ENCODE measurements at regions not wholly inside any gene's neighbourhood (a gene's known extent, or its start where the extent isn't known, plus 50 kb on each side); places are given as distances from the start of the nearest gene placed in this dataset.
"Not testable (repeated sequence)": the region's sequence is repeated elsewhere in the genome, so short reads cannot be mapped to it uniquely, and the experiment has no call there.

DNA sequence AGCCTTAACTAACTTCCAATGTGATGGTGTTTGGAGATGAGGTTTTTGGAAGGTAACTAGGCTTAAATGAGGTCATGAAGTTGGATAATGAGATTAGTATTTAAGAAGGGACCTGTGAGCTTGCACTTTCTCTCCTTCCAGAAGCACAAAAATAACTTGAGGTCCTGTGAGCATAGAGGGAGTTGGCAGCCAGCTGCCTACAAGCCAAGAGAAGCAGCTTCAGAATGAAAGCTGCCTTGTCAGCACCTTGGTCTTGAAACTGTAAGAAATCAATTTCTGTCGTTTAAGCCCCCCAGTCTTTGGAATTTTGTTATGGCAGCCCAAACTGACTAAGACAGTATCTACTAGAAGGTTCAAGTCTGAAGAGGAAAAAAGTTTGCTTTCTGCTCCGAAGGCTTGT lies 280.2 kb upstream of the GALNTL6 start:
- DNase-seq (ENCODE audit: low read depth in 2 of 2): no peak

DNA sequence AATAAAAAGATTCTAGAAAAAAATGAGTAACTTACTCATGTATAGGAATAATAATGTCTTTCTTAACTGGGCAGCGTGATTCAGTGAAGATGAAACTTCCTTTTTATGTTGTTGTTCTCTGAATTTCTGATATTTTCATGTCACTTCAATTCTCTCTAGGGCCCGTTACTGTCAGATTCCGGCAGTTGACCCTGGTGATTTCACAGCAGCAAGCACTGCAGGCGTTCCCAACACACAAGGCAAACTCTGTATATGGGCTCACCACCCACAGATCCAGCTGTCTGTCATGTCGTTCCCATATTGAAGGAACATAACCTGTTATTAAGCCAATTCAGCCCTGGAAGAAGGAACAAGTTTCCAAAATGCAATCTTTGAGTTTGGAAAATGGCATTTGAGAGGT lies 288.3 kb upstream of the GALNTL6 start:
- no peak for DNase-seq (ENCODE audit: low read depth in 2 of 2)

DNA sequence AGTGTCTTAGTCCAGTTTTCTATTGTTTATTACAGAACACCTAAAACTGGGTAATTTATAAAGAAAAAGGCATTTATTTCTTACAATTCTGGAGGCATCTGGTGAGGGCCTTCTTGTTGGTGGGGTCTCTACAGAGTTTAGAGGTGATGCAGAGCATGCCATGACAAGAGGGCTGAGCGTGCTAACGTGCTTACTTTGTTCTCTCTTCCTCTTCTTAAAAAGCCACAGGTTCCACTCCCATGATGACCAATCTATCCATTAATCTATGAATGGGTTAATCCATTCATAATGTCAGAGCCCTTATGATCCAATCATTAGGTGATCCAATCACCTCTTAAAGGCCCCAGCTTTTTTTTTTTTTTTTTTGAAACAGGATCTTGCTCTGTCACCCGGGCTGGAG lies 291.5 kb upstream of the GALNTL6 start:
- no peak for DNase-seq (ENCODE audit: low read depth in 2 of 2)

DNA sequence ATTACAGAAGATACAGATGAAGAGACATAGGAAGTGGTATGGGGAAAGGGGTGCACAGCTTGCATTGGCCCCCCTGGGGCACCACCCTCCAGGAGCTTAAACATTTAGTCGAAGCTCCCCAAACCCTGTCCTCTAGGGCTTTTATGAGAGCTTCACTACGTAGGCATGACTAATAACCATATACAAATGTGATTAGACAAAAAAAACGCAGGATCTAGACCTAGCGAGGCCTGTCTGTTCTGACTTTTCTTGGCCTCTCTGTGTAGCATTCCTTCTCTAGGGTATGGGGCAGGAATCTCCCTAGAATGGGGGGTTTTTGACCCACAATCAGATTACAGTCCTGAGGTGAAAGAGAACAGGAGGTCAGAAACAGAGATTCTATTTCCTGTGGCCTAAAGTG lies 293.7 kb upstream of the GALNTL6 start:
- no peak for DNase-seq (ENCODE audit: low read depth in 2 of 2)

DNA sequence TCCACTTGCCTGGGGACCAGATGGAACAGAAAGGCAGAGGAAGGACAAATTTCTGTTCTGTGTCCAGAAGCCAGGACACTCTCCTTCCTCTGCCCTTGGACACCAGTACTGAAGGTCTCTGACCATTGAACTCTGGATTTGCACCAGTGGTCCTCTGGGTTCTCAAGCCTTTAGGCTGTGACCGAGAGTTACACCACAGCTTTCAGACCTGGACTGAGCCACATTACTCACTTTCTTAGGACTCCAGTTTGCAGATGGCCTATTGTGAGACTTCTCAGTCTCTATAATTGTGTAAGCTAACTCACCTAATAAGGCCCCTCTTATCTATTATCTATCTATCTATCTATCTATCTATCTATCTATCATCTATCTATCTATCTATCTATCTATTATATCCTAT lies 295.3 kb upstream of the GALNTL6 start:
- no peak for DNase-seq (ENCODE audit: low read depth in 2 of 2)

DNA sequence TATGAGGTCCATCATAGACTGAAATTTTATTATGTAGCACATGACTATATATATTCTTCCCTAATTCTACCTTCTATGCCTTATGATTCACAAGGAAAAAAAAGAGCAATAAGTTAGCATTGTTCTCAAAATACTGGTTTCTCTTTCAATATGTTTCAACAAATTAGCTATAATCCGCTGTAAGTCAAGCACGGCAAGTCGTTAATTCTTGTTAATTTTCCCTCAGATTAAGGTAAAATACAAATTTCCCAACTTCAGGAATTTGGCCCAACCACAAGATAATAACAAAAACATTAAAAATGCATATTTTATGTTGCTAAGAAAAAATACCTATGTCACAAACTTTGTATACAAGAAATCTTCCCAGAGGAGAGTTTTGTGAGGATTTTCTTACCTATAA lies 296.5 kb upstream of the GALNTL6 start:
- no peak for DNase-seq (ENCODE audit: low read depth in 2 of 2)

DNA sequence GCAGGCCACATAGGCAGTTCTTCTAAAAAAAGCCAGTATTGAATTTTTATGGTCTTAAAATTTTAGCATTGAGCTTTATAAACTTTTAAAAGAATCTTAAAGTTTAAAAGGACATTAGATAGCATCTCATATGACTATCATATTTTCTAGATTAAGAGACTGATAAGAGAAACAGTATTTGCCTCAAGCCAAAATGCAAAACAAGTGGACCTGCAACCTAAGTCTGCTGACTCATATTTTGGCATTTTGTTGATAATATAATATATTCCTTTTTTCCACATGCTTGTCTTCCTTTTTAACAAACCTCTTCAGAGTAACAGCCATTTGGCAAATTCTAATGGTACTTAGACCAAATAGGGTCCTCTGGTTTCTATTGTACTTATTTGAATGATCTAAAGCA lies 328.5 kb upstream of the GALNTL6 start:
- DNase-seq (ENCODE audit: low read depth in 2 of 2): no peak

DNA sequence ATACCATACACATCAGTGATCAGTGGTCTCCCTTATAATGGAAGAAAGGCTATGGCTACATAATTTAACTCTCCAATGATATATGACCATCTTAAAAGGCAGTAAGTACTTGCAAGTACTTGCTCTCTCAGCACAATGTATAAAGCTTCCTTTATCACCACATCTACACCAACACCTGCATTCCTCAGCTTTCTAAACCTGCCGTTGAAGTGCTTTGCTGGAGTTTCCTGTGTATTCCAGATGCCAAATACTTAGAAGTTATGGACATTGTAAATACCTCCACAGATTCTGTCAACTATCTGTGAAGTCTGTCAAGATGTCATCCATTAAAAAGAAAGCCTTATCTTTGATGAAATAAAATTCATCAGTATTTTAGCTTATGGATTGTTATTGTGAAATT lies 335.0 kb upstream of the GALNTL6 start:
- no peak for DNase-seq (ENCODE audit: low read depth in 2 of 2)

DNA sequence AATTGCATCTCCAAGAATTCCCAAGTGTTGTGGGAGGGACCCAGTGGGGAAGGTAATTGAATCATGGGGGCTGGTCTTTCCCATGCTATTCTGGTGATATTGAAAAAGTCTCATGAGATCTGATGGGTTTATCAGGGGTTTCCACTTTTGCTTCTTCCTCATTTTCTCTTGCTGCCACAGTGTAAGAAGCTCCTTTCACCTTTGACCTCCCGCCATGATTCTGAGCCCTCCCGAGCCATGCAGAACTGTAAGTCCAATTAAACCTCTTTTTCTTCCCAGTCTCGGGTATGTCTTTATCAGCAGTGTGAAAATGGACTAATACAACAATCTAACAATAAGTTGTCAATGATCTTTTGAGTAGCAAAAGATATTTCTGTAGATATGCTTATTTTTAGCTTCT lies 338.1 kb upstream of the GALNTL6 start:
- DNase-seq (ENCODE audit: low read depth in 2 of 2): not testable (repeated sequence)

DNA sequence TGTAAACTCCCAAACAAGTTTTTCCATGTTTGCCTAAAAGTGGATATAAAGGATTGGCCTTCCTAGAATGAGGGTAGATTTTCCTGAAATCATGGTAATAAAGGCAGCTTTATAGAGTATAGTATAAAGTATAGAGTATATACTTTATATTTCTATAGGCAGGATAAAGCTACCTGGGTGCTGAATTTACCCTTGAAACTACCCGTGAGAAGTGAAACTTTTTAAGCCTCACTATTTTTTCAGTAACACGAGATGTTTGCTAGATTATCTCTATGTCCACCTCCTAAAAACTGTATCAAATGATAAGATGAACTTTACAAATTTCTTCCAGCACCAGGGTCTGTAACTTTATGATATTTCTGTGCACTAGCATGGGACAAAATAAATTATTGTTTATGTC lies 340.0 kb upstream of the GALNTL6 start:
- DNase-seq (ENCODE audit: low read depth in 2 of 2): no peak

DNA sequence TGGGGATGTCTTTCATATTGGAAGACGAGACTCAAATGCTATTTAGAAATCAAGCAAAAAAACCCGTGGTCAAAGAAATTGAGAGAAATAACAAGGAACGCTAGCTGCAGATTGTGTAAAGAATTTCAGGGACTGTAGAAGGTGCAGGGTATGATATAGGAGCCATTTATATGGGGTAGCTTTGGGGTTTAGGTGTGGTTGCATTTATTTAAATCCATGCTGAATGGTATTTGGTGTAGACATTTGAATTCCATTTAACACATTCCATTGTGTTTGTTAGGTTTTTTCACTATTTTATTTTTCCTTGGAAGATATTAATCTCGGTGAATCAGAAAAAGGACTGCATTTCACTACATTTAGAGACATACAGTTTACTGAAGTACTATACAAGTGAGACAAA lies 341.0 kb upstream of the GALNTL6 start:
- DNase-seq (ENCODE audit: low read depth in 2 of 2): no peak

DNA sequence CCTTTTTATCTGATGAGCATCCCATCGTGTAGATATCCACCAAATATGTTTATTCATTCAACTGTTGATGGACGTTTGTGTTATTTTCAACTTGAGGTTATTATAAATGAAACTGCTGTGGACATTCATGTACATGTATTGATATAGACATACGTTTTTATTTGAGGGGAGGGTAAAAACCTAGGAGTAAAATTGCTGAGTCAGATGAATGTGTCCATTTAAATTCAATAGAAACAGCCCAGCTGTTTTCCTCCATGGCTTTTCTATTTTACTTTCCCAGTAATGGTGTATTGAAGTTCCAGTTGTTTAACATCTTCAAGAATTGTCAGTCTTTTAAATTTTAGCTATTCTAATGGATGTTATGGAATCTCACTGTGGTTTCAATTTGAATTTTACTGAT lies 348.7 kb upstream of the GALNTL6 start:
- DNase-seq (ENCODE audit: low read depth in 2 of 2): no peak

DNA sequence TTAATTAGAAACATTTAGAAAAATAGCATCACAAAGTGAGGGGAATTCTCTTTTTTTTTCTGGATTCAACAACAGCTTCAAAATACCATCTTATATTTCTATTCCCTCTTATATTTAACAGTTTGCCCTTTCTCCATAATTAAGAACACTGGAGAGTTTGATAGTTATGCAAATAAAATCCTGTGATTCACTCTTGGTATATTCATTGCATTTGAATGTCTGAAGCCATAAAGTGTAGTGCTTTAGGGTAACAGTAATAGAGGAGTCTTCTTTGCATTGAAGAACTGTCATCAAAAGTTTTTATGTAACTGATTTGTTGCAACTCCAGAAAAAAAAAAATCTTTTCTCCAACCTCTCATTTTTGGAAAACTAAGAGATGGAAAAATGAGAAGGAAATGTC lies 352.0 kb upstream of the GALNTL6 start:
- DNase-seq (ENCODE audit: low read depth in 2 of 2): no peak

DNA sequence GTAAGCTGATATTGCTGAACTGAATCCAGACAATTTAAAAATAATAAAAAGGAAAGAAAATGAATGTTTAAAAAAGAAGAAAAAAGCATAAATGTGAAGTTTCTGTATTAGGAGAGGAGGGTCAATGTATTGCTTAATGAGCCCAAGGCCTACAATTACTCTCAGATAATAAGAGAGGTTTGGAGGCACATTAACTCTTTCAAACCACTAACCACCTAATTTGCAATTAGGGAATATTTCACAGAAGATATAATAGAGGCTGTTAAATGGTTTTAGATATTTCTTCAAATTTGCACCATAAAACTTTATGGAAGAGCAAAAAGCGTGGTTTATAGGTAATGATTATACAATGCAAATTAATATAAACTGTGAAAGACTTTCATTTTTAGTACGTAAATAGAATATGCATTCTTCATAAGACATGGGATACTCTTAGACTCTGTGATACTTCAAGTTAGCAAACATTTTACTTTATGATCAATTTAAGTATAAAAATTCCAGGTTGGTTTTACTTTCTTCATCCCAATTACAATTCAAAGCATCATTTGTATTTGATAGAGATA lies 364.2 kb upstream of the GALNTL6 start:
- DNase-seq (ENCODE audit: low read depth in 2 of 2): no peak

DNA sequence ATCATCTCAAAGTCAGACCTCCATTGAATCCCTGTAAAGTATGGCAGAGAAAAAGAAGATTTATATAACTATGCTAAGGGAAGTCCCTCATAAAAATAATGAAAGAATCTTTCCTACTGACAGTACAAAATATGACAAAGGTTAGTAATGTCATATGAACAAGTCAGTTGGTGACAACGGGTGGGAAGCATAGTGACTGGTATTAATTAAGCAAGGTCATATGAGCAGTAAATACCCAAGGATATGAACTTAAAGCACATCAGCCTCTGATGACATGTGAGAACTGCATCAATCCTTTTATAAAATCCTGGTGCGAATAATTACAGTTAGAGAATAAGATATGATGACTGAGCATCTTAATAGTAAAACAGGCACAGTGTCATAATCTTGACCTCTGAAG lies 364.8 kb upstream of the GALNTL6 start:
- no peak for DNase-seq (ENCODE audit: low read depth in 2 of 2)

DNA sequence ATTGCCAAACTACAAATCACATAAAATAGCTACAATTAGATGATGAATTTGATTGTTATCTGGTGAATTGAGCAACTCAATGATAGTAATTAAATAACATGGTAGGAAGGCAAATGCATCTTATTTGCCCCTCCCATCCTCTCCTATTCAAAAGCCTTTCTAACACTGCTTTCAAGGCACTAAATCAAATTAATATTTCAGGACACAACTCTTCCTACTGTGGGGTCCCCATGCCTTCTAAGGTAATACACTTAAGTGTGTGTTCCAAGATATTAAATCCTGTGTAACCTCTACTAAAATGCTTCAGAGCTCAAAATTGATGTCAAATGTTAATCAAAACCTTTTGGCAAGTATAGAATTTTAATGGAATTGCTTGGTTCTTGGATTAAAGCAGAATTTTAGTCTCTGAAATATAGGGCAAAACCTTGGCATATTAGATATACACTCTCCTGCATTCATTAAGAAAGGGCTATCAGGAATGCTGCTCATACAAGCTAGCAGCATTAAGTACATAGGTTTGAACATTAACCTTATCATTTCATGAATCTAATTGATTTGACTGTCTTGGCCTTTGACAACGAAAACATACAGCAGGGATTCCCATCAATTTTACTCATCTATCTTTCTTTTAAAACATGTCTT lies 371.8 kb upstream of the GALNTL6 start:
- no peak for DNase-seq (ENCODE audit: low read depth in 2 of 2)

DNA sequence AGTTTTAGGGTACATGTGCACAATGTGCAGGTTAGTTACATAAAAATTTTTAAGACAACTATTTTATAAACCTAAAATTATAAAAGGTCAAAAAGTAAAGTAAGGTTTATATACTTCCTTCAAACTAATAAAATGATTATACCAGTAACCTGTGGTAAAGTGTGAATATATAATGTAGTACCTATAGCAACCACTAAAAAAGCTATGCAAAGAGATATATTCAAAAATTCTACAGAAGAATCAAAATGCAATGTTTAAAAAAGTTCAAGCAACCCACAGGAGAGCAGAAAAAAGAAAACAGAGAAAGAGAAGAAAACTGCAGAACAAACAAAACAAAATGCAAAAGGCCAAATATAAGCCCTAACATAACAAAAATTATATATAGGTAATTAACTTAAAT lies 379.5 kb upstream of the GALNTL6 start:
- DNase-seq (ENCODE audit: low read depth in 2 of 2): no peak

DNA sequence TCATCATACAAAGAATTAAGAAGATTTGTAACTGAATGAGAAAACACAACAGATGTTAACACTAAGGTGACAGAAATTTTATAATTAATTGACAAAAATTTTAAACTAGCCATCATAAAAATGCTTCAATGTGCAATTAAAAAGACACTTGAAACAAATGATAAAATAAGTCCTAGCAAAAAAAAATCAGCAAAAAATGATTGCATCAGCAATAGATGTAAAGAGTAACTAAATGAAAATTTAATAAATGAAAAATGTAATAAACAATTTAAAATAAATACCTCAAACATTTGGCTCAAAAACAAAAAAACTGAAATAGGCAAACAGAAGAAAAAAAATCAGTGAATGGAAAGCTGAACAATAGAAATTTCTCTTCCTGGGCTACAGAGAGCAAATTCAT lies 380.7 kb upstream of the GALNTL6 start:
- DNase-seq (ENCODE audit: low read depth in 2 of 2): no peak

DNA sequence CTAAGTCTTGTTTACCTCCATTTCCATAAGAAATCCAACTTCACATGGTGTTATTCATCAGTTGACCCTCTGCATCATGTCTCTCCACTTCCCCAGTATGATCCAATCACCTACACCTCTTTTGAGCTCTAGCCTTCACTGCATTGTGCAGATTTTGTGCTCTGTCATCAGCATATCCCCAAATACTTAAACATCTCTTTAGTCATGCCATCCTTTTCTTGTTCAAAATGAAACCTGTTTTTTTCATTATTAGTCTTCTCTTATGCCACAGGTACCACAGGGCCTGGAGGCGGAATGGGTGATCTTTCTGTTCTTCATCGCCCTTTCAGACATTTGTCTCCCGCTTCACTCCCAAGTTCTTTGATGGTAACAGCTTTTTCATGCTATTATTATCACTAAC lies 382.7 kb upstream of the GALNTL6 start:
- DNase-seq (ENCODE audit: low read depth in 2 of 2): no peak

DNA sequence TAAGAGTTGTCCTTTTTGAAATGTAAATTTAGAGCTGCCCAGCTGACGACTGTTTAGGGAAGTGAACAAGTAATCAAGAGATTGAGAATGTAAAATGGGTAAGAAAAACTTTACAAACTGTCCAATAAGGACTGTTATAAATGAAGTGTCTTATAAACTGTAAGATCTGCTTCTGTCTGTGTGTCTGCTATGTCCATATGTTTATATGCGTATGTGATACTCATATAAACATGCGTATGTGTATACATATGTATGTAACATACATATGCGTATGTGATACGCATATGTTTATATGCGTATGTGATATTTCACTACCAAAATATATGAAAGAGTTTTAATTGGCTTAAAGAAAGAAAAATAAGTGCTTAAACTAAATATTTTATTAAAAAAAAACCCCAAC lies 416.0 kb upstream of the GALNTL6 start:
- no peak for DNase-seq (ENCODE audit: low read depth in 2 of 2)

DNA sequence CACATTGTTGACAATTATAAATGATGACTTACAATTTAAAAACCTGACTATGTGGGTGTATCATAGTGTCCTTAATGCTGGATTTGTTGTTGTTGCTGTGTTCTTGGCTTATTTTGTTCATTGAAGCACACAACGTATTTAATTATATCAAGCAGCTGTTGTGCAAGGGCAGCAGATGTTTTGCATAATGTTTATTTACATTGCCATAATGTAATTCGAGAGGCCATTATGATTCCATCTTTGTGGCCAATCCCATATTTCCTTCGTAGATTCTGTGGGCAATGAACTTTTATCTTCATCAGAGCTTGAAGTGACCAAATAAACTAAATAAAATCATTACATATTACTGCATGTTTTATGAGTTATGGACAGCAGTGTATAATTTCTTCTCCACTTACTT lies 422.6 kb upstream of the GALNTL6 start:
- no peak for DNase-seq (ENCODE audit: low read depth in 2 of 2)

DNA sequence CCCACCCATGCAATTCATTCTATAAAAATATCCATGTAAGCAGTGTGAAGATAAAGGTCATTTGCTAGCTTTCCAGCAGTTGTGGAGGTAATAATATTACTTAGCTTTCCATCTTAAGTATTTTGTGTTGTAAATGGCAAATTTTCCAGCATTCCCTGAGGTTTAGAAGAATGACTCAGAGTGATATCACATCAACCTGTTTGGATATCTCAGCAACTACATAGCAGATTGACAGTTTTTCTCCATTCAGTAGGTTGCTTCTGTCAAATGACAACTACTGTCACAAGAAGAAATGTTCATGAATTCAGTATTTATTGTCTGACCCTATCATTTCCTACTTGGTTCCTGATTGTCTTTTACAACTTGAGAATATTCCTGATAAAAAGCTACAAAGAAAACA lies 434.9 kb upstream of the GALNTL6 start:
- no peak for DNase-seq (ENCODE audit: low read depth in 2 of 2)

DNA sequence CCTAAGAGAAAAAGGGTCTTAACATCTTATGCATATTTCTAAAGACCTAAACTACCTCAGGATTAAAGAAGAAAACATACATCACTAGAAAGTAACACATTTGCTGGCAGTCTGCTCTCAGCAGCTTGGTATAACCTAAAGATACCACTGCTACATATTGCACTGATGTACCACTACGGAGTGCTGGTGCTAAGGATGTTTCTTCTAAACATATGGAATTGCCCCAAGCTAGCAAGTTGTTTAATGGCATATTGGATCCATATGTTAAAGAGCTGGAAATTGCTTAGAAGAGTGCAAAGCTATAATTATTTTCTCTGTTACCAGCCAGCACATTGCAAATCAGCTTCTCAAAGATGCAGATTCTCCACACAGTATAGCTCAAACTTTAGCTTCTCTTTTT lies 436.5 kb upstream of the GALNTL6 start:
- DNase-seq (ENCODE audit: low read depth in 2 of 2): no peak

DNA sequence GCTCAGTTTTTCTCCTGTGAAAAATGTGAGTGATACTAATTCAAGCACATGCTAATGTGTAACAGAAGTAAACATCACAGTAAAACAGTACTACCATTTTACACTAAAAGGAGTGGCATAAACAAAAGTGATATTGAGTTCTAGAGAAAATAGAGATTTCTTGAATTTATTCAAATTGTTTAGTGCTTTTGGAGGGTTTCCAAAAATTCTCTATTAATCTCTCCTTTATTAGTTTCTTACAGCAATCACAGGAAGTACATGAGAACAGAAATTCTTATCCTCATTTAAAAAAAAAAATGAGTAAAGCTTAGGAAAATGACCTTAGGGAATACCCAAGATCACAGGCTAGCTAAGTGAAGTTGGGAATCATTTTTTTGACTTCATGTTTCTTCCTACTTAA lies 459.7 kb upstream of the GALNTL6 start:
- no peak for DNase-seq (ENCODE audit: low read depth in 2 of 2)

Data from activated CD4-positive, alpha-beta T cell treated with anti-CD3 and anti-CD28 coated beads for 24 hours (primary cell).